Erythroblast (primary cell): ENCODE measurements at regions not wholly inside any gene's neighbourhood (a gene's known extent, or its start where the extent isn't known, plus 50 kb on each side); places are given as distances from the start of the nearest gene placed in this dataset.

Experiments used
- GATA1 ChIP-seq: IDR thresholded peaks from 2 replicates; pipeline ENCODE4 v1.6.1; 2011; ENCODE audit warnings: low read depth, mild to moderate bottlenecking, control low read depth, low read length, moderate library complexity
- POLR2A ChIP-seq: IDR thresholded peaks from 2 replicates; pipeline ENCODE4 v1.6.1; 2011; ENCODE audit warnings: mild to moderate bottlenecking, low read length

- TF ChIP-seq POLR2A, result no peak
- no peak for TF ChIP-seq GATA1
Measured at GRCh38 chr4:56158483-56158882, 209.7 kb downstream of the CEP135 start.
